ENCODE measurements at regions not wholly inside any gene's neighbourhood (a gene's known extent, or its start where the extent isn't known, plus 50 kb on each side); places are given as distances from the start of the nearest gene placed in this dataset.

DNA sequence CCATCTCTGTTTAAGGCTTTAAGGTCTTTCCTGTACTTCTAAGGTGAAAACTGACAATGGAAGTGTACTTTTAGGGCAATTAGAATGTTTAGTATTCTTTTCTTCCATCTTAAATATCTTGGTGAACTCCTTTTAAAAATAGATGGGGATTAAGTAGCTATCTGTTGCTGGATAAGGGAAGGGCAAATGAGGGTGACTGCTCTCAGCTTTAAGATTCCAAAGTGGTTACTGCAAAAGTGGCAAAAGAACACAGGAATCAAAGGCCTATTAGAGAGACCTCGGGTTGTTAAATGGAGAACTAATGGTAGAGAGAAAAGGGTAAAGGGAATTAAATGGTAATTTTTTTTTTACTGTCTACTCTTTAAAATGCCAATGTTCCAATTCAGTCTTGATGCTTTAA, 774.1 kb upstream of the B3GALT2 start (continued):
- TF ChIP-seq, protein P1, sequence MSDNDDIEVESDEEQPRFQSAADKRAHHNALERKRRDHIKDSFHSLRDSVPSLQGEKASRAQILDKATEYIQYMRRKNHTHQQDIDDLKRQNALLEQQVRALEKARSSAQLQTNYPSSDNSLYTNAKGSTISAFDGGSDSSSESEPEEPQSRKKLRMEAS (IDR thresholded peaks at IDR 0.05; ENCODE audit: low read depth, low read length), result no peak
- TF ChIP-seq FOS (IDR thresholded peaks at IDR 0.05; ENCODE audit: borderline replicate concordance, extremely low read depth, insufficient read length) (no peak), EZH2 (IDR thresholded peaks at IDR 0.05; ENCODE audit: borderline replicate concordance, control insufficient read depth, low read depth, low read length) (no peak), GABPA (IDR thresholded peaks at IDR 0.05; ENCODE audit: low read depth) (no peak), NRF1 (conservative IDR thresholded peaks at IDR 0.05; ENCODE audit: low read depth, low read length) (no peak), SUZ12 (IDR thresholded peaks at IDR 0.05; ENCODE audit: unreplicated experiment) (no peak), YY1 (IDR thresholded peaks at IDR 0.05; ENCODE audit: low read depth, low read length) (no peak), EED (IDR thresholded peaks at IDR 0.05; ENCODE audit: low read depth) (no peak), POU2F2 (IDR thresholded peaks at IDR 0.05; ENCODE audit: borderline replicate concordance, low read depth, low read length) (no peak), ZBED1 (IDR thresholded peaks at IDR 0.05; ENCODE audit: borderline replicate concordance) (no peak)
- TF ChIP-seq, protein P2, sequence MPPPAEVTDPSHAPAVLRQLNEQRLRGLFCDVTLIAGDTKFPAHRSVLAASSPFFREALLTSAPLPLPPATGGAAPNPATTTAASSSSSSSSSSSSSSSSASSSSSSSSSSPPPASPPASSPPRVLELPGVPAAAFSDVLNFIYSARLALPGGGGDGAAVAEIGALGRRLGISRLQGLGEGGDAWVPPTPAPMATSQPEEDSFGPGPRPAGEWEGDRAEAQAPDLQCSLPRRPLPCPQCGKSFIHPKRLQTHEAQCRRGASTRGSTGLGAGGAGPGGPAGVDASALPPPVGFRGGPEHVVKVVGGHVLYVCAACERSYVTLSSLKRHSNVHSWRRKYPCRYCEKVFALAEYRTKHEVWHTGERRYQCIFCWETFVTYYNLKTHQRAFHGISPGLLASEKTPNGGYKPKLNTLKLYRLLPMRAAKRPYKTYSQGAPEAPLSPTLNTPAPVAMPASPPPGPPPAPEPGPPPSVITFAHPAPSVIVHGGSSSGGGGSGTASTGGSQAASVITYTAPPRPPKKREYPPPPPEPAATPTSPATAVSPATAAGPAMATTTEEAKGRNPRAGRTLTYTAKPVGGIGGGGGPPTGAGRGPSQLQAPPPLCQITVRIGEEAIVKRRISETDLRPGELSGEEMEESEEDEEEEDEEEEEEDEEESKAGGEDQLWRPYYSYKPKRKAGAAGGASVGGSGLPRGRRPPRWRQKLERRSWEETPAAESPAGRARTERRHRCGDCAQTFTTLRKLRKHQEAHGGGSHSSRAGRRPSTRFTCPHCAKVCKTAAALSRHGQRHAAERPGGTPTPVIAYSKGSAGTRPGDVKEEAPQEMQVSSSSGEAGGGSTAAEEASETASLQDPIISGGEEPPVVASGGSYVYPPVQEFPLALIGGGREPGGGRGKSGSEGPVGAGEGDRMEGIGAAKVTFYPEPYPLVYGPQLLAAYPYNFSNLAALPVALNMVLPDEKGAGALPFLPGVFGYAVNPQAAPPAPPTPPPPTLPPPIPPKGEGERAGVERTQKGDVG (CRISPR knock-in tag; IDR thresholded peaks at IDR 0.05), result no peak

DNA sequence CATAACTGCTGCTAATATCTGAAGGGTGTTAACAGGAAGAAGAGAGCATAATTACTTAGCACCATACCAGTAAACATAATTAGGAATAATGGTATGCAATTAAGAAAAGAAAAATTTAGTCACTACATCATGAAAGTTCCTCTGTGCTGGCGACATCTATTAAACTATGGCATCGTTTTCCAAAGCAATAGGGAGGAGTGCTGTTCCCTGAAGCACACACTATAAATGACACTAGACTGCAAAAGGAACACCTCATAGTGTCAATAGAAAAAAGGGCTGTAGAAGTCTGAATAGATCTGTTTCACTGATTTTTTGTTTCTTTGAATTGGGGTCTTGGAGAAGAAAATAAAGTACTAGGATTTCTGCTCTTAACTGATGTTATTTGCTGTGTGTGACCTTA, 773.6 kb upstream of the B3GALT2 start:
- no peak for FAIRE-seq
- WGBS (ENCODE audit: insufficient coverage, insufficient replicate concordance, low lambda C conversion rate, missing lambda C conversion rate), result 0% methylated on average over 2 of the region's 2 CpGs
- in situ Hi-C loops (cut with MboI), result no loop called here
- Histone ChIP-seq H3K4me1 (ENCODE audit: control insufficient read depth, insufficient read depth, low read length) (no peaks in the 10 kb centered on the region), H3K27ac (ENCODE audit: control insufficient read depth, insufficient read depth) (no peak overlapping the region), H3K27me3 (replicated peaks in 1 of 2; ENCODE audit: control insufficient read depth in 2 of 2, insufficient read depth in 2 of 2, low read length in 1 of 2) (no peaks in the 10 kb centered on the region), H3K36me3 (ENCODE audit: control insufficient read depth in 2 of 2, insufficient read depth in 2 of 2, low read length in 1 of 2) (no peaks in the 10 kb centered on the region), H3K4me2 (ENCODE audit: control insufficient read depth, insufficient read depth) (no peak overlapping the region), H2AFZ (ENCODE audit: control insufficient read depth, low read depth, low read length) (no peak overlapping the region), H3K4me3 (no peak overlapping the region), H3K9ac (ENCODE audit: control insufficient read depth, insufficient read depth, low read length) (no peak overlapping the region), H3K9me3 (replicated peaks; ENCODE audit: control insufficient read depth, insufficient read depth, low read length) (no peaks in the 10 kb centered on the region), H4K20me1 (ENCODE audit: control insufficient read depth, insufficient read depth) (no peaks in the 10 kb centered on the region), H3K79me2 (ENCODE audit: control insufficient read depth, insufficient read depth, low read length) (no peaks in the 10 kb centered on the region)
- ChIA-PET POLR2A (no interaction called here), CTCF (no interaction called here), RAD21 (ENCODE audit: unreplicated experiment) (no interaction called here), SMC1A (ENCODE audit: uncharacterized antibody, unreplicated experiment) (no interaction called here)
- no peak for TF ChIP-seq SMARCA5 (IDR thresholded peaks at IDR 0.05)
- no peak for TF ChIP-seq RB1 (IDR thresholded peaks at IDR 0.05; ENCODE audit: borderline replicate concordance)
- no peak for TF ChIP-seq NBN (IDR thresholded peaks at IDR 0.05)
- TF ChIP-seq DPF2 (IDR thresholded peaks at IDR 0.05), result no peak
- intact Hi-C loops (cut with micrococcal nuclease; ENCODE audit: unreplicated experiment), result no loop called here
- BruUV-seq (replicated peaks), result no TSS peak
- ATAC-seq, result no peak
- DNase-seq (ENCODE audit: low read depth, low spot score), result no peak
